ENCODE measurements at regions not wholly inside any gene's neighbourhood (a gene's known extent, or its start where the extent isn't known, plus 50 kb on each side); places are given as distances from the start of the nearest gene placed in this dataset.

- intact Hi-C loops (cut with micrococcal nuclease) = no loop called here
- Histone ChIP-seq H3K36me3 (ENCODE audit: insufficient read depth, low read length) (no peaks in the 10 kb centered on the region), H3K27me3 (ENCODE audit: insufficient read depth, low read length) (peaks cover 4% of the 10 kb centered on the region), H3K4me3 (ENCODE audit: low read length in 2 of 2) (no peak overlapping the region), H3K4me1 (ENCODE audit: insufficient read depth, low read length) (no peaks in the 10 kb centered on the region), H3K9me3 (ENCODE audit: control insufficient read depth in 1 of 2, low read length in 2 of 2) (no peaks in the 10 kb centered on the region), H3K27ac (ENCODE audit: low read depth, low read length) (no peak overlapping the region)
- Mint-ChIP-seq H3K9me3 (peaks cover 0 to 2% (median 0%) of the 10 kb centered on the region in 8 donors), H3K27me3 (peaks cover 17 to 23% of the 10 kb centered on the region in 2 donors), H3K36me3 (no peaks in the 10 kb centered on the region), H3K4me3 (peak overlapping the region in 1 of 8 donors; percentile 0), H3K4me1 (no peaks in the 10 kb centered on the region), H3K27ac (no peak overlapping the region)
- DNase-seq = no peak
- ChIA-PET CTCF (ENCODE audit: partially characterized antibody) (interaction anchor here (0.5 kb wide), 1 partner anchor 866 kb away, joined by 3 read pairs; no protein-coding TSS in a partner anchor), POLR2A (ENCODE audit: partially characterized antibody) (no interaction called here)
These were observed 462.7 kb upstream of the SULF2 start for GRCh38 chr20:48247961-48248360.

DNA sequence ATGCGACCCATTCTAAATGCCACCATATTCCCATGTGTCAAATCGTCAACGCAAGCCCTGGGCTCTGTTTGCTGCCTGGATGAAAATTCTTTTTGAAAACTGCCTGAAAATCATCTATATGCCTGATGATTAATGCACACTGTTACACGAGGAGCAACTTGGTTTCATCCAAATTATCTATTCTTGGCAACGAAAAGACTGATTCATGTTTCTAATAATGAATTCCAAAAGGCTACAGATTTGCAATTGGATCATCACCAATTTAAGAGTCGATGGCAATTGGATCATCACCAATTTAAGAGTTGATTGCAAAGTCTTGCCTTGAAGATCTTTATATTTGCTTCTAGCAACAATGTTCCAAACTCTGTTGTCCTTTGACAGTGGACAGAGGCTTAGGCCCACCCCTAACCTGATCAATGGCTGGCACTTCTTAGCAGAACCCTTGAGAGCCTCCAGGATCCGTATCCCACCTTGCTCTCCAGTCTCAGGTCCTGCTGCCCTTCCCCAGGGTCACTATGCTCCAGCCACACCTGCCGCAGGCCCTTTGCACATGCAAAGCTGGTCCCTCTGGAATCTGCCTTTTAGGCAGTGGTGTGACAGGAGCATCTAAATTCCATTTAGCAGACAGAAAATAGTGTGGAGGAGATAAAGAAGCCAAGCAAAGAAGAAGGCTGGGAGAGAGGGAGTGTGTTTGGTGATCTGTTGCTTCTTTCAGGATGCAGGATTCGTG lies 460.9 kb upstream of the SULF2 start:
- no peaks in the 10 kb centered on the region for H3K27me3 ChIP-seq (ENCODE audit: insufficient read depth, low read length)
- H3K9me3 ChIP-seq (ENCODE audit: control insufficient read depth in 1 of 2, low read length in 2 of 2) = no peaks in the 10 kb centered on the region
- intact Hi-C loops (cut with micrococcal nuclease) = no loop called here
- Mint-ChIP-seq H3K27me3 (peaks cover 13 to 16% of the 10 kb centered on the region in 2 donors), H3K4me3 (no peak overlapping the region), H3K36me3 (no peaks in the 10 kb centered on the region), H3K9me3 (no peaks in the 10 kb centered on the region), H3K27ac (no peak overlapping the region), H3K4me1 (no peaks in the 10 kb centered on the region)
- no peak overlapping the region for H3K27ac ChIP-seq (ENCODE audit: low read depth, low read length)
- CTCF ChIA-PET (ENCODE audit: partially characterized antibody) = no interaction called here
- H3K4me3 ChIP-seq (ENCODE audit: low read length in 2 of 2) = no peak overlapping the region
- no peaks in the 10 kb centered on the region for H3K36me3 ChIP-seq (ENCODE audit: insufficient read depth, low read length)
- no peak for DNase-seq
- POLR2A ChIA-PET (ENCODE audit: partially characterized antibody) = no interaction called here
- no peaks in the 10 kb centered on the region for H3K4me1 ChIP-seq (ENCODE audit: insufficient read depth, low read length)

GRCh38 chr20:48242623-48243022 lies 457.3 kb upstream of the SULF2 start:
- ChIA-PET POLR2A (ENCODE audit: partially characterized antibody) (no interaction called here), CTCF (ENCODE audit: partially characterized antibody) (no interaction called here)
- H3K4me1 Mint-ChIP-seq = no peaks in the 10 kb centered on the region
- Histone ChIP-seq H3K36me3 (ENCODE audit: insufficient read depth, low read length) (no peaks in the 10 kb centered on the region), H3K4me3 (ENCODE audit: low read length in 2 of 2) (no peak overlapping the region), H3K4me1 (ENCODE audit: insufficient read depth, low read length) (no peaks in the 10 kb centered on the region), H3K27me3 (ENCODE audit: insufficient read depth, low read length) (no peaks in the 10 kb centered on the region), H3K27ac (ENCODE audit: low read depth, low read length) (no peak overlapping the region), H3K9me3 (ENCODE audit: control insufficient read depth in 1 of 2, low read length in 2 of 2) (no peaks in the 10 kb centered on the region)
- no peak for DNase-seq
- H3K27me3 Mint-ChIP-seq = peaks cover 8 to 14% of the 10 kb centered on the region in 2 donors
- intact Hi-C loops (cut with micrococcal nuclease) = no loop called here
- H3K9me3 Mint-ChIP-seq = no peaks in the 10 kb centered on the region
- H3K4me3 Mint-ChIP-seq = no peak overlapping the region
- no peaks in the 10 kb centered on the region for H3K36me3 Mint-ChIP-seq
- no peak overlapping the region for H3K27ac Mint-ChIP-seq

DNA sequence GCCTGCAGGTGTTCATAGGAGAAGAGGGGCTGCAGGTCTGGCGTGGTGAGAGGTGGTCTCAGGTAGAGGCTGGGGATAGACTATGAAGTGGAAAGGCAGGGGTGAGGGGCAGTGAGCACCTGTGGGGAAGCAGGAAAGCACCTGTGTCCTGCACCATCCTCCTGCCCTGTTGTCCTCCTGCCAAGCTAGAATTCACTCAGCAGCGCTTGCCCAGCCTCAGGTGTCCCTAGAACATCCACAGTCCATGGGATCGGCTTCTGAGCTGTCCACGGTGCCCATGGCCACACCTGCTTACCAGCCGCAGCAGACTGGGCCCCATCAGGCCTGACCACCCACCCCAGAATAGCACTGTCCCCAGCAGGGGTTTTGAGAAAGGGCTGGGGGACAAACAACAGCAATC lies 456.2 kb upstream of the SULF2 start:
- H3K27ac Mint-ChIP-seq = no peak overlapping the region
- no peaks in the 10 kb centered on the region for H3K4me1 Mint-ChIP-seq
- no peak overlapping the region for H3K4me3 ChIP-seq (ENCODE audit: low read length in 2 of 2)
- H3K36me3 Mint-ChIP-seq = no peaks in the 10 kb centered on the region
- no peak for DNase-seq
- H3K27me3 Mint-ChIP-seq = peaks cover 11 to 13% of the 10 kb centered on the region in 2 donors
- H3K9me3 ChIP-seq (ENCODE audit: control insufficient read depth in 1 of 2, low read length in 2 of 2) = no peaks in the 10 kb centered on the region
- ChIA-PET POLR2A (ENCODE audit: partially characterized antibody) (no interaction called here), CTCF (ENCODE audit: partially characterized antibody) (no interaction called here)
- no peaks in the 10 kb centered on the region for H3K4me1 ChIP-seq (ENCODE audit: insufficient read depth, low read length)
- no peaks in the 10 kb centered on the region for H3K27me3 ChIP-seq (ENCODE audit: insufficient read depth, low read length)
- no peaks in the 10 kb centered on the region for H3K9me3 Mint-ChIP-seq
- no peaks in the 10 kb centered on the region for H3K36me3 ChIP-seq (ENCODE audit: insufficient read depth, low read length)
- intact Hi-C loops (cut with micrococcal nuclease) = no loop called here
- H3K27ac ChIP-seq (ENCODE audit: low read depth, low read length) = no peak overlapping the region
- H3K4me3 Mint-ChIP-seq = no peak overlapping the region

DNA sequence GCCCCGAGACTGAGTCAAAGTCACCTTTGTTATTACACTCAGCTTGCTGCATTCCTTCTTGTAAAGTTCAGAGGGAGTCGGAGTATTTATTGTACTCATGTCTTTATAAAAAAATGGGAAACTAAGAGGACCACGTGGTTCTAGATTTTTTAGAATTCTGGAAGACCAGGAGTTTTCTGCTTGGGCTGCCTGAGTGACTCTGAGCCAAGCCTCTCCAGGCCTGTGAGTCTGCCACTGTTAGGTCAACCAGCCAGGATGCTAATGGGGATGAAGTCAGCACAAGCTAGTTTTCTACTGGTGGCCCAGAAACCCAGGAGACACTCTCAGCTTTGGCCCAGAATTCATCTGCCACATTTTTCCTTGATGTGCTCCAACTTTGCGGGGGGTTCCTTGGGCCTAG lies 453.5 kb upstream of the SULF2 start:
- Mint-ChIP-seq H3K4me3 (no peak overlapping the region), H3K27ac (no peak overlapping the region), H3K36me3 (no peaks in the 10 kb centered on the region), H3K27me3 (peaks cover 9 to 12% of the 10 kb centered on the region in 2 donors), H3K9me3 (no peaks in the 10 kb centered on the region), H3K4me1 (no peaks in the 10 kb centered on the region)
- ChIA-PET CTCF (ENCODE audit: partially characterized antibody) (no interaction called here), POLR2A (ENCODE audit: partially characterized antibody) (no interaction called here)
- no peaks in the 10 kb centered on the region for H3K36me3 ChIP-seq (ENCODE audit: insufficient read depth, low read length)
- no peaks in the 10 kb centered on the region for H3K4me1 ChIP-seq (ENCODE audit: insufficient read depth, low read length)
- H3K27ac ChIP-seq (ENCODE audit: low read depth, low read length) = no peak overlapping the region
- H3K9me3 ChIP-seq (ENCODE audit: control insufficient read depth in 1 of 2, low read length in 2 of 2) = no peaks in the 10 kb centered on the region
- DNase-seq = no peak
- H3K4me3 ChIP-seq (ENCODE audit: low read length in 2 of 2) = no peak overlapping the region
- H3K27me3 ChIP-seq (ENCODE audit: insufficient read depth, low read length) = no peaks in the 10 kb centered on the region
- intact Hi-C loops (cut with micrococcal nuclease) = no loop called here

DNA sequence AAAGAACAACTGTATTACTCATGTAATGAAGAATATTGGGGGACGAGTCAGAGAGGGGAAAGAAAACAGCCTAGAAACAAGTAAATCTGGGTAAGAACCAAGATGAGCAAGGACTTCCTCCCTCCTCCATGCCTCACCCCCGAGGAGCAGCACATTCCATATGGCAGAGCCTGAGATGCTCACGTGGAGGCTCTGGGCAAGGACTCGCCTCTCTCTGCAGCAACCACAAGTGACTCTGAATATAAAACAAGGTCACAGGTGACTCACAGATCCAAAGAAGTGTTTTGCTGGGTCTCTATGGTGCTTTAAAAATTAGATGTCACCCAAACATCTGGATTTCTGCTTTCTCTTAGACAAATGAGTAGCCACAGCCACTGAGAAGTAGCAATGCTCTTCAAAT lies 453.0 kb upstream of the SULF2 start:
- Mint-ChIP-seq H3K27me3 (peaks cover 9 to 12% of the 10 kb centered on the region in 2 donors), H3K9me3 (no peaks in the 10 kb centered on the region), H3K4me3 (no peak overlapping the region), H3K36me3 (no peaks in the 10 kb centered on the region), H3K4me1 (no peaks in the 10 kb centered on the region), H3K27ac (no peak overlapping the region)
- H3K36me3 ChIP-seq (ENCODE audit: insufficient read depth, low read length) = no peaks in the 10 kb centered on the region
- H3K4me1 ChIP-seq (ENCODE audit: insufficient read depth, low read length) = no peaks in the 10 kb centered on the region
- H3K27ac ChIP-seq (ENCODE audit: low read depth, low read length) = no peak overlapping the region
- POLR2A ChIA-PET (ENCODE audit: partially characterized antibody) = no interaction called here
- intact Hi-C loops (cut with micrococcal nuclease) = no loop called here
- CTCF ChIA-PET (ENCODE audit: partially characterized antibody) = no interaction called here
- H3K27me3 ChIP-seq (ENCODE audit: insufficient read depth, low read length) = no peaks in the 10 kb centered on the region
- no peak overlapping the region for H3K4me3 ChIP-seq (ENCODE audit: low read length in 2 of 2)
- H3K9me3 ChIP-seq (ENCODE audit: control insufficient read depth in 1 of 2, low read length in 2 of 2) = no peaks in the 10 kb centered on the region
- no peak for DNase-seq

GRCh38 chr20:48236000-48236970 lies 451.0 kb upstream of the SULF2 start:
- Mint-ChIP-seq H3K27ac (no peak overlapping the region), H3K4me3 (no peak overlapping the region), H3K9me3 (peaks cover 0 to 15% (median 4%) of the 10 kb centered on the region in 8 donors), H3K27me3 (peaks cover 7% of the 10 kb centered on the region in 2 donors), H3K36me3 (no peaks in the 10 kb centered on the region), H3K4me1 (no peaks in the 10 kb centered on the region)
- CTCF ChIA-PET (ENCODE audit: partially characterized antibody) = interaction anchor here (0.6 kb wide), 1 partner anchor 946 kb away, joined by 3 read pairs; no protein-coding TSS in a partner anchor
- no peaks in the 10 kb centered on the region for H3K27me3 ChIP-seq (ENCODE audit: insufficient read depth, low read length)
- no peaks in the 10 kb centered on the region for H3K9me3 ChIP-seq (ENCODE audit: control insufficient read depth in 1 of 2, low read length in 2 of 2)
- H3K27ac ChIP-seq (ENCODE audit: low read depth, low read length) = no peak overlapping the region
- DNase-seq = no peak
- no peaks in the 10 kb centered on the region for H3K4me1 ChIP-seq (ENCODE audit: insufficient read depth, low read length)
- H3K4me3 ChIP-seq (ENCODE audit: low read length in 2 of 2) = no peak overlapping the region
- intact Hi-C loops (cut with micrococcal nuclease) = no loop called here
- no peaks in the 10 kb centered on the region for H3K36me3 ChIP-seq (ENCODE audit: insufficient read depth, low read length)
- POLR2A ChIA-PET (ENCODE audit: partially characterized antibody) = no interaction called here
